PC-3 (cell line): ENCODE measurements at regions not wholly inside any gene's neighbourhood (a gene's known extent, or its start where the extent isn't known, plus 50 kb on each side); places are given as distances from the start of the nearest gene placed in this dataset.

ENCODE experiments used
- ATAC-seq: fragments of 200-7000 bp; cut with Tn5 transposase; 2 replicates; pipeline ENCODE4 v1.9.1; 2020; ENCODE audit warnings: mild to moderate bottlenecking, moderate library complexity
- BruUV-seq: library from RNA; stranded (reverse); fragments of 400-500 nt; replicated peaks from 2 replicates; lab custom pipeline; 2021; lab: Mats Ljungman, UMichigan
- CTCF ChIA-PET: fragments of 300-600 bp; sonication (Branson Sonifier 250); formaldehyde crosslinking; loops from one replicate; lab custom pipeline; 2022; ENCODE audit warnings: antibody characterized with exemption; lab: Charles Lee
- POLR2A ChIA-PET: fragments of 300-600 bp; sonication (Branson Sonifier 250); formaldehyde crosslinking; loops from one replicate; lab custom pipeline; 2022; ENCODE audit warnings: antibody characterized with exemption; ENCODE audit not compliant: unreplicated experiment; lab: Charles Lee
- DNase-seq: peaks from one replicate; pipeline ENCODE4 v3.0.0-alpha.2; 2015
- H2AFZ ChIP-seq: fragments of 300-600 bp; sonication (generic); 2 replicates; pipeline ENCODE4 v1.6.0; 2016; ENCODE audit warnings: antibody characterized with exemption, low read length
- H3F3A ChIP-seq: fragments of 300-600 bp; sonication (generic); one replicate; pipeline ENCODE4 v1.6.0; 2017; ENCODE audit warnings: antibody characterized with exemption, low read length, control low read depth, mild to moderate bottlenecking; ENCODE audit not compliant: unreplicated experiment
- H3K27ac ChIP-seq: fragments of 300-600 bp; sonication (generic); 2 replicates; pipeline ENCODE4 v1.5.1; 2016; ENCODE audit warnings: mild to moderate bottlenecking, low read length
- H3K27me3 ChIP-seq: fragments of 300-600 bp; sonication (generic); 2 replicates; pipeline ENCODE4 v1.6.1; 2016; ENCODE audit warnings: low read length, mixed read lengths
- H3K36me3 ChIP-seq: fragments of 300-600 bp; sonication (generic); 2 replicates; pipeline ENCODE4 v1.6.1; 2016; ENCODE audit warnings: low read depth, mixed run types, low read length, mixed read lengths
- H3K4me1 ChIP-seq: fragments of 300-600 bp; sonication (generic); 2 replicates; pipeline ENCODE4 v1.5.1; 2016; ENCODE audit warnings: low read length; ENCODE audit not compliant: insufficient read depth
- H3K4me2 ChIP-seq: fragments of 300-600 bp; sonication (generic); 2 replicates; pipeline ENCODE4 v1.6.0; 2016; ENCODE audit warnings: low read length
- H3K4me3 ChIP-seq: fragments of 300-600 bp; sonication (generic); 2 replicates; pipeline ENCODE4 v1.5.1; 2016; ENCODE audit warnings: mild to moderate bottlenecking, low read length, mixed read lengths
- H3K79me2 ChIP-seq: fragments of 300-600 bp; sonication (generic); 2 replicates; pipeline ENCODE4 v1.6.1; 2017; ENCODE audit warnings: low read length, mixed read lengths
- H3K9ac ChIP-seq: fragments of 300-600 bp; sonication (generic); 2 replicates; pipeline ENCODE4 v1.6.0; 2016; ENCODE audit warnings: mild to moderate bottlenecking, low read length
- H3K9me2 ChIP-seq: fragments of 300-600 bp; sonication (generic); replicated peaks from 2 replicates; pipeline ENCODE4 v1.6.1; 2016; ENCODE audit warnings: mixed run types, low read length, mixed read lengths
- H3K9me3 ChIP-seq: fragments of 300-600 bp; sonication (generic); 2 replicates; pipeline ENCODE4 v1.6.1; 2016; ENCODE audit warnings: low read length, mixed read lengths
- H4K20me1 ChIP-seq: fragments of 300-600 bp; sonication (generic); 2 replicates; pipeline ENCODE4 v1.6.1; 2016; ENCODE audit warnings: low read length, mixed read lengths
- EZH2 ChIP-seq: fragments of 300-600 bp; sonication (generic); IDR thresholded peaks from one replicate; pipeline ENCODE4 v1.6.1; 2017; ENCODE audit warnings: antibody characterized with exemption, mild to moderate bottlenecking, low read length; ENCODE audit not compliant: unreplicated experiment
- EZH2phosphoT487 ChIP-seq: fragments of 300-600 bp; sonication (generic); IDR thresholded peaks from 2 replicates; pipeline ENCODE4 v1.6.1; 2018; ENCODE audit warnings: mild to moderate bottlenecking, antibody characterized with exemption, low read length, borderline replicate concordance
- intact Hi-C: fragments of 100-400 bp; cut with micrococcal nuclease; formaldehyde crosslinking; loops from 2 replicates; pipeline ENCODE4 v1.9.0; 2023
- TF ChIP-seq, protein P1 (sequence below): fragments of 300-600 bp; sonication (generic); conservative IDR thresholded peaks from 2 replicates; pipeline ENCODE4 v1.5.1; 2017; ENCODE audit warnings: antibody characterized with exemption, low read depth, mild to moderate bottlenecking, low read length

- Histone ChIP-seq H3F3A (no peaks in the 10 kb centered on the region), H3K9me3 (no peaks in the 10 kb centered on the region), H3K36me3 (no peaks in the 10 kb centered on the region), H3K79me2 (no peaks in the 10 kb centered on the region), H2AFZ (no peak overlapping the region), H3K4me1 (no peaks in the 10 kb centered on the region), H4K20me1 (no peaks in the 10 kb centered on the region), H3K4me2 (no peak overlapping the region), H3K27ac (no peak overlapping the region), H3K4me3 (no peak overlapping the region), H3K9ac (no peak overlapping the region), H3K9me2 (no peaks in the 10 kb centered on the region), H3K27me3 (peaks cover 8% of the 10 kb centered on the region; the same call in 1 of the 2 replicates)
- no peak for TF ChIP-seq EZH2phosphoT487
- TF ChIP-seq EZH2: no peak
- TF ChIP-seq, protein P1, sequence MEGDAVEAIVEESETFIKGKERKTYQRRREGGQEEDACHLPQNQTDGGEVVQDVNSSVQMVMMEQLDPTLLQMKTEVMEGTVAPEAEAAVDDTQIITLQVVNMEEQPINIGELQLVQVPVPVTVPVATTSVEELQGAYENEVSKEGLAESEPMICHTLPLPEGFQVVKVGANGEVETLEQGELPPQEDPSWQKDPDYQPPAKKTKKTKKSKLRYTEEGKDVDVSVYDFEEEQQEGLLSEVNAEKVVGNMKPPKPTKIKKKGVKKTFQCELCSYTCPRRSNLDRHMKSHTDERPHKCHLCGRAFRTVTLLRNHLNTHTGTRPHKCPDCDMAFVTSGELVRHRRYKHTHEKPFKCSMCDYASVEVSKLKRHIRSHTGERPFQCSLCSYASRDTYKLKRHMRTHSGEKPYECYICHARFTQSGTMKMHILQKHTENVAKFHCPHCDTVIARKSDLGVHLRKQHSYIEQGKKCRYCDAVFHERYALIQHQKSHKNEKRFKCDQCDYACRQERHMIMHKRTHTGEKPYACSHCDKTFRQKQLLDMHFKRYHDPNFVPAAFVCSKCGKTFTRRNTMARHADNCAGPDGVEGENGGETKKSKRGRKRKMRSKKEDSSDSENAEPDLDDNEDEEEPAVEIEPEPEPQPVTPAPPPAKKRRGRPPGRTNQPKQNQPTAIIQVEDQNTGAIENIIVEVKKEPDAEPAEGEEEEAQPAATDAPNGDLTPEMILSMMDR: no peak
- intact Hi-C loops: no loop called here
- ATAC-seq (no peak), DNase-seq (no peak)
- ChIA-PET POLR2A (no interaction called here), CTCF (no interaction called here)
- no TSS peak for BruUV-seq
Observed at GRCh38 chr2:30351949-30352348, 95.1 kb upstream of the LCLAT1 start.

DNA sequence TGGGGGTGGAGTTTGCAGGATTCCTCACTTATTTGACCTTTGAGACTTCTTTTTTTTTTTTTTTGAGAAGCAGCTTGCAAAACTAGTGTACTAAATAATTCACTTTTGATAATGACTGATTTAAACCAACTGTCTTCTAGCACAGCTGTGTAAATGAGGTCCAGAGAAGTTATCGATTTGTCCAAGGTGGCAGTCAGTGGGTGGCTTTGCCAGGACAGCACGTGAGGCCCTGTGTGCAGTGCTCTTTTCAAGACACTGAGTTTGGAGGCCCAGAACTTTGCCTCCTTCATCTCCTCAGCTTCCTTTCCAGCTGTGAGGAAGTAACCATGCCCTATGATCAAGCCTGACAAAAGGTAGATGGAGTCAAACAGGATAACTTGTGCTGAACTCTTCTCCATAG is 92.9 kb upstream of the LCLAT1 start:
- no peak overlapping the region for H3K9ac ChIP-seq
- H3K4me1 ChIP-seq: no peaks in the 10 kb centered on the region
- H3K4me3 ChIP-seq: no peak overlapping the region
- POLR2A ChIA-PET: no interaction called here
- H3F3A ChIP-seq: no peaks in the 10 kb centered on the region
- TF ChIP-seq EZH2phosphoT487 (no peak), EZH2 (no peak)
- TF ChIP-seq, protein P1: no peak
- CTCF ChIA-PET: no interaction called here
- H3K9me2 ChIP-seq: no peaks in the 10 kb centered on the region
- H3K27ac ChIP-seq: no peak overlapping the region
- H3K4me2 ChIP-seq: no peak overlapping the region
- no peak overlapping the region for H2AFZ ChIP-seq
- no peaks in the 10 kb centered on the region for H3K79me2 ChIP-seq
- ATAC-seq: no peak
- no peak for DNase-seq
- H3K36me3 ChIP-seq: no peaks in the 10 kb centered on the region
- BruUV-seq: no TSS peak
- intact Hi-C loops: no loop called here
- H3K9me3 ChIP-seq: no peaks in the 10 kb centered on the region
- H3K27me3 ChIP-seq: peaks cover 3% of the 10 kb centered on the region; the same call in 1 of the 2 replicates
- no peaks in the 10 kb centered on the region for H4K20me1 ChIP-seq

- TF ChIP-seq EZH2phosphoT487 (no peak), EZH2 (no peak)
- TF ChIP-seq, protein P1: no peak
- Histone ChIP-seq H3K36me3 (no peaks in the 10 kb centered on the region), H3F3A (no peaks in the 10 kb centered on the region), H3K4me3 (no peak overlapping the region), H3K4me1 (no peaks in the 10 kb centered on the region), H3K79me2 (no peaks in the 10 kb centered on the region), H3K9me2 (no peaks in the 10 kb centered on the region), H4K20me1 (no peaks in the 10 kb centered on the region), H3K9me3 (no peaks in the 10 kb centered on the region), H3K4me2 (no peak overlapping the region), H3K27ac (no peak overlapping the region), H3K9ac (no peak overlapping the region), H2AFZ (no peak overlapping the region), H3K27me3 (0 out of 2 replicates have a peak, but pooled peaks cover 3% of the 10 kb centered on the region)
- BruUV-seq: no TSS peak
- intact Hi-C loops: no loop called here
- DNase-seq (no peak), ATAC-seq (no peak)
- ChIA-PET CTCF (no interaction called here), POLR2A (no interaction called here)
Observed at GRCh38 chr2:30354621-30355020, 92.4 kb upstream of the LCLAT1 start.
